ENCODE measurements at regions not wholly inside any gene's neighbourhood (a gene's known extent, or its start where the extent isn't known, plus 50 kb on each side); places are given as distances from the start of the nearest gene placed in this dataset.

DNA sequence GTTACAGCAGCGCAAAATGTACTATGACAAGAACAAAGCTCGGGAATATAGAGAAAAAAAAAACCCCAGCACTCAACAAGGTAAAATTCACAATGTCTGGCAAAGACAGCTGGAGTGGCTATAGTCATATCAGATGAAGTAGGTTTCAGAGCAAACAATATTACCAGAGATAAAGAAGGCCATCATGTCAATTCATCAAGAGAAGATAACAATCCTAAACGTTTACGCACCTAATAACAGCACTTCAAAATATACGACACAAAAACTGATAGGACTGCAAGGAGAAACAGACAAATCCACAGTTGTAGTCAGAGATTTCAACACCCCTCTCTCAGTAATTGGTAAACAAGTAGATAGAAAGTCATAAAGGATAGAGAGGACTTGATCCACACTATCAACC lies 455.2 kb downstream of the PTPRU start:
- no peak for TF ChIP-seq CTCF (IDR thresholded peaks at IDR 0.05)
- no peak for TF ChIP-seq POLR2A (IDR thresholded peaks at IDR 0.05)
- TF ChIP-seq EP300 (IDR thresholded peaks at IDR 0.05) = no peak

Data from ovary (tissue), 3 donors.